Heart left ventricle (tissue), 13 donors: ENCODE measurements at regions not wholly inside any gene's neighbourhood (a gene's known extent, or its start where the extent isn't known, plus 50 kb on each side); places are given as distances from the start of the nearest gene placed in this dataset.
"Not testable (repeated sequence)": the region's sequence is repeated elsewhere in the genome, so short reads cannot be mapped to it uniquely, and the experiment has no call there.

Source experiments
- CTCF ChIP-seq, 12 donors: fragments of 200-600 bp; sonication (generic) in 4 of 12; IDR thresholded peaks; one replicate each; pipeline versions ENCODE4 v1.5.0 to v1.8.0; 2018 to 2022; ENCODE audit warnings: antibody characterized with exemption in 12 of 12, mild to moderate bottlenecking in 5 of 12
- POLR2A ChIP-seq, 2 donors: fragments of 450-650 bp; IDR thresholded peaks; one replicate each; pipeline ENCODE4 v1.6.1; 2017; ENCODE audit warnings: antibody characterized with exemption in 2 of 2, mild to moderate bottlenecking in 2 of 2, moderate library complexity in 2 of 2
- donor health status: ischemic (EF 13 %, LVEDD 7.1; RV severe dilation, severe dysfunction).
- donor health status: DM: no; HTN: yes; CAD: no.
- donor health status: DM: no; HTN: no; CAD: no.
- donor health status: ischemic (EF 25% LVEDD 6.9; RV normal size, moderate dysfunction).
- donor health status: ischemic (EF 25% LVEDD 5.7; RV mildly dilated, moderate dysfunction).
- donor health status: ischemic (EF 35%, LVEDD 5.7; RV mildly dilated, moderate dysfunction).
- donor health status: nonischemic (EF 11% LVEDD 7.7; RV severe dilation, severe dysfunction).
- donor health status: DM: yes; HTN: yes; CAD: no.
- donor health status: PGD.
- donor health status: ischemic (EF 29% LVEDD 5.4; RV normal size, mild dysfunction).
- donor health status: nonischemic (EF 23%, LVEDD 6.1; RV moderate dilation, normal function).

- TF ChIP-seq CTCF, POLR2A (IDR thresholded peaks at IDR 0.05): not testable (repeated sequence)
These were observed 181.6 kb downstream of the ADRA2C start for GRCh38 chr4:3947761-3948160.
